ENCODE measurements at regions not wholly inside any gene's neighbourhood (a gene's known extent, or its start where the extent isn't known, plus 50 kb on each side); places are given as distances from the start of the nearest gene placed in this dataset.

- TF ChIP-seq MEF2A (IDR thresholded peaks at IDR 0.05; ENCODE audit: control insufficient read depth, low read depth, low read length) (no peak), POLR3G (IDR thresholded peaks at IDR 0.05; ENCODE audit: extremely low read depth, insufficient read length, insufficient replicate concordance) (no peak), ZBED1 (IDR thresholded peaks at IDR 0.05) (no peak), RAD21 (CRISPR knock-in tag; conservative IDR thresholded peaks at IDR 0.05 in 1 of 2, IDR thresholded peaks at IDR 0.05 in 1 of 2) (peak in 1 of 2 experiments; percentile 81; a peak in 3 of 4 replicates), GABPB1 (CRISPR knock-in tag; IDR thresholded peaks at IDR 0.05) (no peak), ZNF75A (CRISPR knock-in tag; IDR thresholded peaks at IDR 0.05) (no peak), ZNF3 (CRISPR knock-in tag; IDR thresholded peaks at IDR 0.05) (no peak), SIX5 (IDR thresholded peaks at IDR 0.05; ENCODE audit: borderline replicate concordance in 1 of 2, insufficient read depth in 1 of 2, low read depth in 1 of 2, low read length in 2 of 2) (no peak), MTA1 (IDR thresholded peaks at IDR 0.05; ENCODE audit: borderline replicate concordance) (no peak), ZBTB7A (IDR thresholded peaks at IDR 0.05; ENCODE audit: borderline replicate concordance, control insufficient read depth, low read depth, low read length) (peak; percentile 67), JUND (IDR thresholded peaks at IDR 0.05; ENCODE audit: borderline replicate concordance, low read depth, low read length) (0 out of 2 replicates have a peak, but pooled peaks have one; percentile 20), JUND (tag; IDR thresholded peaks at IDR 0.05; ENCODE audit: borderline replicate concordance, low read depth, low read length) (no peak), NFYB (IDR thresholded peaks at IDR 0.05; ENCODE audit: extremely low read depth, insufficient read length) (no peak), SIRT6 (IDR thresholded peaks at IDR 0.05; ENCODE audit: low read depth, low read length) (no peak), NCOA2 (IDR thresholded peaks at IDR 0.05; ENCODE audit: partially characterized antibody in 2 of 2) (no peak), ZNF277 (CRISPR knock-in tag; IDR thresholded peaks at IDR 0.05; ENCODE audit: borderline replicate concordance) (no peak), RBM22 (IDR thresholded peaks at IDR 0.05; ENCODE audit: low read depth, low read length, poor library complexity, severe bottlenecking) (no peak), ZNF407 (IDR thresholded peaks at IDR 0.05; ENCODE audit: low read depth) (no peak), ZNF224 (CRISPR knock-in tag; IDR thresholded peaks at IDR 0.05) (no peak)
Observed at GRCh38 chr9:135343837-135344522, 135.6 kb upstream of the PPP1R26 start (continued).

Measured in K562 (cell line).